ENCODE measurements at regions not wholly inside any gene's neighbourhood (a gene's known extent, or its start where the extent isn't known, plus 50 kb on each side); places are given as distances from the start of the nearest gene placed in this dataset.

GRCh38 chr1:232222614-232223013 lies 407.3 kb downstream of the SIPA1L2 start:
- ATAC-seq, result no peak
- Histone ChIP-seq H3K27ac (no peak overlapping the region), H3K9me3 (no peaks in the 10 kb centered on the region), H3K36me3 (no peaks in the 10 kb centered on the region), H3K4me3 (no peak overlapping the region), H3K27me3 (peaks cover 0 to 5% (median 0%) of the 10 kb centered on the region in 7 donors), H3K4me1 (peaks cover 0 to 24% (median 10%) of the 10 kb centered on the region in 9 donors)
- no peak for DNase-seq
- intact Hi-C loops (cut with DNase I), result no loop called here
- TF ChIP-seq CTCF (IDR thresholded peaks at IDR 0.05), result no peak
- WGBS, 2 donors, result 98 to 99% methylated on average over 4 of the region's 4 CpGs

GRCh38 chr1:232221802-232222499 lies 408.0 kb downstream of the SIPA1L2 start:
- H3K36me3 ChIP-seq, result no peaks in the 10 kb centered on the region
- intact Hi-C loops (cut with DNase I), result no loop called here
- no peak for ATAC-seq
- peaks cover 0 to 17% (median 6%) of the 10 kb centered on the region in 9 donors for H3K4me1 ChIP-seq
- no peak overlapping the region for H3K27ac ChIP-seq
- H3K4me3 ChIP-seq, result no peak overlapping the region
- no peak for DNase-seq
- no peaks in the 10 kb centered on the region for H3K27me3 ChIP-seq
- TF ChIP-seq CTCF (IDR thresholded peaks at IDR 0.05), result no peak
- H3K9me3 ChIP-seq, result no peaks in the 10 kb centered on the region
- 97 to 98% methylated on average over 3 of the region's 3 CpGs for WGBS, 2 donors

GRCh38 chr1:232218955-232219865 lies 410.7 kb downstream of the SIPA1L2 start:
- no peaks in the 10 kb centered on the region for H3K27me3 ChIP-seq
- no peaks in the 10 kb centered on the region for H3K9me3 ChIP-seq
- TF ChIP-seq CTCF (IDR thresholded peaks at IDR 0.05), result no peak
- intact Hi-C loops (cut with DNase I), result no loop called here
- no peaks in the 10 kb centered on the region for H3K36me3 ChIP-seq
- H3K4me1 ChIP-seq, result peaks cover 0 to 12% (median 0%) of the 10 kb centered on the region in 9 donors
- peak overlapping the region in 1 of 10 donors; percentile 31 for H3K27ac ChIP-seq
- ATAC-seq, result peak; percentile 49 to 92 (median 65)
- H3K4me3 ChIP-seq, result no peak overlapping the region
- WGBS, 2 donors, result 61 to 63% methylated on average over 7 of the region's 7 CpGs
- DNase-seq, result peak; percentile 24 to 37

GRCh38 chr1:232213928-232214327 lies 416.0 kb downstream of the SIPA1L2 start:
- intact Hi-C loops (cut with DNase I), result no loop called here
- no peak for ATAC-seq
- no peak for TF ChIP-seq CTCF (IDR thresholded peaks at IDR 0.05)

More at GRCh38 chr1:232213928-232214327, 416.0 kb downstream of the SIPA1L2 start:
- Histone ChIP-seq H3K36me3 (no peaks in the 10 kb centered on the region), H3K4me1 (peaks cover 0 to 3% (median 0%) of the 10 kb centered on the region in 9 donors), H3K27me3 (no peaks in the 10 kb centered on the region), H3K27ac (no peak overlapping the region), H3K4me3 (no peak overlapping the region), H3K9me3 (no peaks in the 10 kb centered on the region)
- no peak for DNase-seq
- 94 to 98% methylated on average over 1 of the region's 1 CpG for WGBS, 2 donors
